Suprapubic skin (tissue), 3 donors: ENCODE measurements at regions not wholly inside any gene's neighbourhood (a gene's known extent, or its start where the extent isn't known, plus 50 kb on each side); places are given as distances from the start of the nearest gene placed in this dataset.

ENCODE experiments used
- CTCF ChIP-seq, 2 donors: fragments of 200-600 bp in 1 of 2; fragments of 450-650 bp in 1 of 2; sonication (generic) in 1 of 2; IDR thresholded peaks; one replicate each; pipeline ENCODE4 v1.5.1; 2016 to 2019; ENCODE audit warnings: antibody characterized with exemption in 2 of 2, mild to moderate bottlenecking in 1 of 2, moderate library complexity in 1 of 2
- EP300 ChIP-seq: sonication (generic); formaldehyde crosslinking; IDR thresholded peaks from one replicate; pipeline ENCODE4 v1.6.1; 2017; ENCODE audit warnings: antibody characterized with exemption
- POLR2A ChIP-seq, 2 donors: fragments of 450-650 bp; IDR thresholded peaks; one replicate each; pipeline ENCODE4 v1.6.1; 2017; ENCODE audit warnings: antibody characterized with exemption in 2 of 2, mild to moderate bottlenecking in 2 of 2, moderate library complexity in 2 of 2

- TF ChIP-seq EP300 (no peak), POLR2A (IDR thresholded peaks at IDR 0.05) (no peak), CTCF (IDR thresholded peaks at IDR 0.05) (no peak)
These were observed 73.8 kb upstream of the IPO9 start for GRCh38 chr1:201755200-201755599.
